ENCODE measurements at regions not wholly inside any gene's neighbourhood (a gene's known extent, or its start where the extent isn't known, plus 50 kb on each side); places are given as distances from the start of the nearest gene placed in this dataset.

DNA sequence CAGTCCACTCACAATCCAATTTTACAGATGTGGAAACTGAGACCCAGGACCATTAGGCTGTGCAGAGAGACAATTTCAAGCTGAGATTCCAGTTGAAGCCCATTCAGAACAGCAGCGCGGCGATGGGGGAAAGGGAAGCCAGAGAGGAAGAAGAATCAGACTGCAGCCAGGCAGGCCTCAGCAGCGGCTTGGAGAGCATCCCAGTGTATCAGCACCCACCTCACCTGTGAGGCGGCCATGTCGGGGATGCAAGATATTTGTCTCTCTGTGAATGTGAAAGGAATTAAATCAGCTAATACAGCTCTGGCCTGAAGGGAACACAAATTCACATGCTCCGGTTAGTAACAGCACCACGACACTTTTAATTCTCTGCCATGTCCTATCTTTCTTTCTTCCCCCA, 198.0 kb upstream of the SOX11 start:
- H3K79me2 ChIP-seq (ENCODE audit: insufficient read depth, low read length) = no peaks in the 10 kb centered on the region
- no peak overlapping the region for H3K27ac ChIP-seq (ENCODE audit: low read depth, low read length)
- no peaks in the 10 kb centered on the region for H3K36me3 ChIP-seq (ENCODE audit: control insufficient read depth in 1 of 2, insufficient read depth in 2 of 2, low read length in 2 of 2)
- intact Hi-C loops (cut with micrococcal nuclease) = no loop called here
- no peak overlapping the region for H2AFZ ChIP-seq (ENCODE audit: low read depth, low read length, poor library complexity, severe bottlenecking)
- DNase-seq (ENCODE audit: low read depth, low spot score) = no peak
- H3K4me3 ChIP-seq (replicated peaks in 1 of 2; ENCODE audit: low read depth in 1 of 2, low read length in 2 of 2) = no peak overlapping the region
- no peak overlapping the region for H3K4me2 ChIP-seq (ENCODE audit: low read length)
- peaks cover 0 to 21% of the 10 kb centered on the region in 2 experiments; a peak in 2 of 4 replicates for H3K9me3 ChIP-seq (ENCODE audit: control insufficient read depth in 1 of 2, insufficient read depth in 1 of 2, low read depth in 1 of 2, low read length in 2 of 2)
- ChIA-PET POLR2A (no interaction called here), RAD21 (ENCODE audit: low non-redundant PET in 1 of 2, low total read pairs in 2 of 2, uncharacterized antibody in 2 of 2, unreplicated experiment in 2 of 2) (no interaction called here), CTCF (no interaction called here)
- TF ChIP-seq SP1 (IDR thresholded peaks at IDR 0.05; ENCODE audit: low read depth) (no peak), ELF1 (IDR thresholded peaks at IDR 0.05; ENCODE audit: borderline replicate concordance, low read depth) (no peak), POLR2AphosphoS5 (IDR thresholded peaks at IDR 0.05; ENCODE audit: low read depth, low read length) (no peak), CBX3 (IDR thresholded peaks at IDR 0.05; ENCODE audit: low read depth) (no peak), EGR1 (IDR thresholded peaks at IDR 0.05; ENCODE audit: low read depth) (no peak), SIN3A (IDR thresholded peaks at IDR 0.05; ENCODE audit: low read depth) (no peak), EZH2phosphoT487 (IDR thresholded peaks at IDR 0.05; ENCODE audit: borderline replicate concordance) (no peak)
- TF ChIP-seq, protein P1, sequence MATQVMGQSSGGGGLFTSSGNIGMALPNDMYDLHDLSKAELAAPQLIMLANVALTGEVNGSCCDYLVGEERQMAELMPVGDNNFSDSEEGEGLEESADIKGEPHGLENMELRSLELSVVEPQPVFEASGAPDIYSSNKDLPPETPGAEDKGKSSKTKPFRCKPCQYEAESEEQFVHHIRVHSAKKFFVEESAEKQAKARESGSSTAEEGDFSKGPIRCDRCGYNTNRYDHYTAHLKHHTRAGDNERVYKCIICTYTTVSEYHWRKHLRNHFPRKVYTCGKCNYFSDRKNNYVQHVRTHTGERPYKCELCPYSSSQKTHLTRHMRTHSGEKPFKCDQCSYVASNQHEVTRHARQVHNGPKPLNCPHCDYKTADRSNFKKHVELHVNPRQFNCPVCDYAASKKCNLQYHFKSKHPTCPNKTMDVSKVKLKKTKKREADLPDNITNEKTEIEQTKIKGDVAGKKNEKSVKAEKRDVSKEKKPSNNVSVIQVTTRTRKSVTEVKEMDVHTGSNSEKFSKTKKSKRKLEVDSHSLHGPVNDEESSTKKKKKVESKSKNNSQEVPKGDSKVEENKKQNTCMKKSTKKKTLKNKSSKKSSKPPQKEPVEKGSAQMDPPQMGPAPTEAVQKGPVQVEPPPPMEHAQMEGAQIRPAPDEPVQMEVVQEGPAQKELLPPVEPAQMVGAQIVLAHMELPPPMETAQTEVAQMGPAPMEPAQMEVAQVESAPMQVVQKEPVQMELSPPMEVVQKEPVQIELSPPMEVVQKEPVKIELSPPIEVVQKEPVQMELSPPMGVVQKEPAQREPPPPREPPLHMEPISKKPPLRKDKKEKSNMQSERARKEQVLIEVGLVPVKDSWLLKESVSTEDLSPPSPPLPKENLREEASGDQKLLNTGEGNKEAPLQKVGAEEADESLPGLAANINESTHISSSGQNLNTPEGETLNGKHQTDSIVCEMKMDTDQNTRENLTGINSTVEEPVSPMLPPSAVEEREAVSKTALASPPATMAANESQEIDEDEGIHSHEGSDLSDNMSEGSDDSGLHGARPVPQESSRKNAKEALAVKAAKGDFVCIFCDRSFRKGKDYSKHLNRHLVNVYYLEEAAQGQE (IDR thresholded peaks at IDR 0.05; ENCODE audit: low read depth) = no peak
- H3K9ac ChIP-seq (ENCODE audit: low read length) = no peak overlapping the region
- no peaks in the 10 kb centered on the region for H3K9me2 ChIP-seq (ENCODE audit: insufficient read depth)
- no peaks in the 10 kb centered on the region for H3K4me1 ChIP-seq (ENCODE audit: control insufficient read depth in 1 of 2, insufficient read depth in 2 of 2, low read length in 2 of 2)
- no peak for ATAC-seq
- H4K20me1 ChIP-seq (ENCODE audit: insufficient read depth) = no peaks in the 10 kb centered on the region
- no TSS peak for BruUV-seq (replicated peaks)
- H3K27me3 ChIP-seq (ENCODE audit: insufficient read depth, low read length) = no peaks in the 10 kb centered on the region

DNA sequence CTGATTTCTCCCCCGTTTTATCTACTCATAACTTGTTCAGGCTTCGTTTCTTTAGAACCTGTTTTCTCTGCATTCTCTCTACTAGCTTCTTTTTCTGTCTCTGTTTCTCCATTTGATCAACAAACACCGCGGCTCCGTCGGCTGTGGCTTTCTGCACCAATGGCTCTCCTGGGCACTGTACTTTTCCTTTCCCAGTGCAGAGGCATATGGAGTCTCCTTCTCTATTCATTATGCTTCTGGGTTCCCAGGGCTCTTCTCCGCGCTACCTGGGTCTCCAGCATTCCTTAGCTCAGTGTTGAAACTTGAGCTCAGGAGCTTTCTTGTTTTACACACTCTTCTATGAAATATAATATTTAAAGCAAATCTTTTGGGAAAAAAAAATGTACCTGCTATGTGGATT, 196.6 kb upstream of the SOX11 start:
- no peaks in the 10 kb centered on the region for H3K36me3 ChIP-seq (ENCODE audit: control insufficient read depth in 1 of 2, insufficient read depth in 2 of 2, low read length in 2 of 2)
- H3K9ac ChIP-seq (ENCODE audit: low read length) = no peak overlapping the region
- BruUV-seq (replicated peaks) = no TSS peak
- RAD21 ChIA-PET (ENCODE audit: low non-redundant PET in 1 of 2, low total read pairs in 2 of 2, uncharacterized antibody in 2 of 2, unreplicated experiment in 2 of 2) = no interaction called here
- H2AFZ ChIP-seq (ENCODE audit: low read depth, low read length, poor library complexity, severe bottlenecking) = no peak overlapping the region
- intact Hi-C loops (cut with micrococcal nuclease) = no loop called here
- POLR2A ChIA-PET = no interaction called here
- H3K9me3 ChIP-seq (ENCODE audit: control insufficient read depth in 1 of 2, insufficient read depth in 1 of 2, low read depth in 1 of 2, low read length in 2 of 2) = peaks cover 6 to 22% of the 10 kb centered on the region in 2 experiments; a peak in 2 of 4 replicates
- H3K4me2 ChIP-seq (ENCODE audit: low read length) = no peak overlapping the region
- no peaks in the 10 kb centered on the region for H3K27me3 ChIP-seq (ENCODE audit: insufficient read depth, low read length)
- no peaks in the 10 kb centered on the region for H3K9me2 ChIP-seq (ENCODE audit: insufficient read depth)
- DNase-seq (ENCODE audit: low read depth, low spot score) (no peak), ATAC-seq (no peak)
- CTCF ChIA-PET = no interaction called here
- H3K4me3 ChIP-seq (replicated peaks in 1 of 2; ENCODE audit: low read depth in 1 of 2, low read length in 2 of 2) = no peak overlapping the region
- no peaks in the 10 kb centered on the region for H3K79me2 ChIP-seq (ENCODE audit: insufficient read depth, low read length)
- H3K27ac ChIP-seq (ENCODE audit: low read depth, low read length) = no peak overlapping the region
- H4K20me1 ChIP-seq (ENCODE audit: insufficient read depth) = no peaks in the 10 kb centered on the region
- H3K4me1 ChIP-seq (ENCODE audit: control insufficient read depth in 1 of 2, insufficient read depth in 2 of 2, low read length in 2 of 2) = no peaks in the 10 kb centered on the region
- TF ChIP-seq, protein P1 (IDR thresholded peaks at IDR 0.05; ENCODE audit: low read depth) = no peak
- no peak for TF ChIP-seq ELF1 (IDR thresholded peaks at IDR 0.05; ENCODE audit: borderline replicate concordance, low read depth)
- no peak for TF ChIP-seq CEBPB (IDR thresholded peaks at IDR 0.05; ENCODE audit: low read depth)
- no peak for TF ChIP-seq JUND (IDR thresholded peaks at IDR 0.05)
- TF ChIP-seq EGR1 (IDR thresholded peaks at IDR 0.05; ENCODE audit: low read depth) = no peak
- TF ChIP-seq ZFX (IDR thresholded peaks at IDR 0.05) = no peak
- no peak for TF ChIP-seq EZH2phosphoT487 (IDR thresholded peaks at IDR 0.05; ENCODE audit: borderline replicate concordance)
- TF ChIP-seq POLR2A (IDR thresholded peaks at IDR 0.05; ENCODE audit: borderline replicate concordance, extremely low read depth, insufficient read depth, insufficient read length) = no peak
- TF ChIP-seq SIN3A (IDR thresholded peaks at IDR 0.05; ENCODE audit: low read depth) = no peak
- no peak for TF ChIP-seq TCF7L2 (IDR thresholded peaks at IDR 0.05; ENCODE audit: borderline replicate concordance, extremely low read depth, insufficient read depth, insufficient read length)
- TF ChIP-seq FOSL1 (IDR thresholded peaks at IDR 0.05; ENCODE audit: low read depth) = no peak
- TF ChIP-seq POLR2AphosphoS5 (IDR thresholded peaks at IDR 0.05; ENCODE audit: low read depth, low read length) = no peak
- TF ChIP-seq, protein P2, sequence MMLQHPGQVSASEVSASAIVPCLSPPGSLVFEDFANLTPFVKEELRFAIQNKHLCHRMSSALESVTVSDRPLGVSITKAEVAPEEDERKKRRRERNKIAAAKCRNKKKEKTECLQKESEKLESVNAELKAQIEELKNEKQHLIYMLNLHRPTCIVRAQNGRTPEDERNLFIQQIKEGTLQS (IDR thresholded peaks at IDR 0.05) = no peak
